ENCODE measurements at regions not wholly inside any gene's neighbourhood (a gene's known extent, or its start where the extent isn't known, plus 50 kb on each side); places are given as distances from the start of the nearest gene placed in this dataset.
"Not testable (repeated sequence)": the region's sequence is repeated elsewhere in the genome, so short reads cannot be mapped to it uniquely, and the experiment has no call there.

GRCh38 chr15:98083203-98083910 lies 122.9 kb downstream of the ARRDC4 start:
- no peak for DNase-seq
- in situ Hi-C loops (cut with HindIII; ENCODE audit: low pct_ligation_motif_present, low pct_unique_long_range_greater_than_20kb, low sequenced_read_pairs), result no loop called here

GRCh38 chr15:98085003-98085639 lies 124.6 kb downstream of the ARRDC4 start:
- in situ Hi-C loops (cut with HindIII; ENCODE audit: low pct_ligation_motif_present, low pct_unique_long_range_greater_than_20kb, low sequenced_read_pairs), result no loop called here

GRCh38 chr15:98088307-98088945 lies 127.9 kb downstream of the ARRDC4 start:
- DNase-seq; in situ Hi-C loops (cut with HindIII; ENCODE audit: low pct_ligation_motif_present, low pct_unique_long_range_greater_than_20kb, low sequenced_read_pairs): not testable (repeated sequence)

More at GRCh38 chr15:98085003-98085639, 124.6 kb downstream of the ARRDC4 start:
- peak; percentile 56 for DNase-seq

- in situ Hi-C loops (cut with HindIII; ENCODE audit: low pct_ligation_motif_present, low pct_unique_long_range_greater_than_20kb, low sequenced_read_pairs); DNase-seq: not testable (repeated sequence)
These were observed 128.8 kb downstream of the ARRDC4 start for GRCh38 chr15:98089352-98089751.

- DNase-seq; in situ Hi-C loops (cut with HindIII; ENCODE audit: low pct_ligation_motif_present, low pct_unique_long_range_greater_than_20kb, low sequenced_read_pairs): not testable (repeated sequence)
These were observed 137.5 kb downstream of the ARRDC4 start for GRCh38 chr15:98097986-98098385.

- DNase-seq; in situ Hi-C loops (cut with HindIII; ENCODE audit: low pct_ligation_motif_present, low pct_unique_long_range_greater_than_20kb, low sequenced_read_pairs): not testable (repeated sequence)
These were observed 140.1 kb downstream of the ARRDC4 start for GRCh38 chr15:98100606-98101005.

- in situ Hi-C loops (cut with HindIII; ENCODE audit: low pct_ligation_motif_present, low pct_unique_long_range_greater_than_20kb, low sequenced_read_pairs), result no loop called here
- no peak for DNase-seq
These were observed 143.1 kb downstream of the ARRDC4 start for GRCh38 chr15:98103570-98103969.

- in situ Hi-C loops (cut with HindIII; ENCODE audit: low pct_ligation_motif_present, low pct_unique_long_range_greater_than_20kb, low sequenced_read_pairs); DNase-seq: not testable (repeated sequence)
These were observed 144.1 kb downstream of the ARRDC4 start for GRCh38 chr15:98104386-98105151.

GRCh38 chr15:98106615-98107194 lies 146.2 kb downstream of the ARRDC4 start:
- in situ Hi-C loops (cut with HindIII; ENCODE audit: low pct_ligation_motif_present, low pct_unique_long_range_greater_than_20kb, low sequenced_read_pairs); DNase-seq: not testable (repeated sequence)

GRCh38 chr15:98111806-98112205 lies 151.3 kb downstream of the ARRDC4 start:
- in situ Hi-C loops (cut with HindIII; ENCODE audit: low pct_ligation_motif_present, low pct_unique_long_range_greater_than_20kb, low sequenced_read_pairs), result no loop called here
- DNase-seq, result no peak

GRCh38 chr15:98113327-98113726 lies 152.8 kb downstream of the ARRDC4 start:
- in situ Hi-C loops (cut with HindIII; ENCODE audit: low pct_ligation_motif_present, low pct_unique_long_range_greater_than_20kb, low sequenced_read_pairs), result no loop called here
- no peak for DNase-seq

GRCh38 chr15:98120561-98120960 lies 160.1 kb downstream of the ARRDC4 start:
- in situ Hi-C loops (cut with HindIII; ENCODE audit: low pct_ligation_motif_present, low pct_unique_long_range_greater_than_20kb, low sequenced_read_pairs), result no loop called here
- DNase-seq, result no peak

GRCh38 chr15:98121536-98121935 lies 161.0 kb downstream of the ARRDC4 start:
- no peak for DNase-seq
- in situ Hi-C loops (cut with HindIII; ENCODE audit: low pct_ligation_motif_present, low pct_unique_long_range_greater_than_20kb, low sequenced_read_pairs), result no loop called here

GRCh38 chr15:98121957-98122356 lies 161.5 kb downstream of the ARRDC4 start:
- in situ Hi-C loops (cut with HindIII; ENCODE audit: low pct_ligation_motif_present, low pct_unique_long_range_greater_than_20kb, low sequenced_read_pairs), result no loop called here

GRCh38 chr15:98123297-98123696 lies 162.8 kb downstream of the ARRDC4 start:
- in situ Hi-C loops (cut with HindIII; ENCODE audit: low pct_ligation_motif_present, low pct_unique_long_range_greater_than_20kb, low sequenced_read_pairs), result no loop called here
- DNase-seq, result no peak

More at GRCh38 chr15:98121957-98122356, 161.5 kb downstream of the ARRDC4 start:
- no peak for DNase-seq

- DNase-seq, result no peak
- in situ Hi-C loops (cut with HindIII; ENCODE audit: low pct_ligation_motif_present, low pct_unique_long_range_greater_than_20kb, low sequenced_read_pairs), result no loop called here
These were observed 163.3 kb downstream of the ARRDC4 start for GRCh38 chr15:98123834-98124233.

- in situ Hi-C loops (cut with HindIII; ENCODE audit: low pct_ligation_motif_present, low pct_unique_long_range_greater_than_20kb, low sequenced_read_pairs), result no loop called here
- no peak for DNase-seq
These were observed 164.1 kb downstream of the ARRDC4 start for GRCh38 chr15:98124581-98124980.

GRCh38 chr15:98126326-98127085 lies 166.0 kb downstream of the ARRDC4 start:
- in situ Hi-C loops (cut with HindIII; ENCODE audit: low pct_ligation_motif_present, low pct_unique_long_range_greater_than_20kb, low sequenced_read_pairs), result no loop called here
- DNase-seq, result no peak
